Hepatocyte (in vitro differentiated cells): ENCODE measurements at regions not wholly inside any gene's neighbourhood (a gene's known extent, or its start where the extent isn't known, plus 50 kb on each side); places are given as distances from the start of the nearest gene placed in this dataset.
"Not testable (repeated sequence)": the region's sequence is repeated elsewhere in the genome, so short reads cannot be mapped to it uniquely, and the experiment has no call there.

ENCODE experiments used
- DNase-seq: peaks from one replicate; pipeline ENCODE4 v3.0.0-alpha.2; 2016; ENCODE audit warnings: low spot score
- H2AFZ ChIP-seq: fragments of 200-600 bp; sonication (generic); 2 replicates; pipeline ENCODE4 v1.6.0; 2016; ENCODE audit warnings: antibody characterized with exemption, mild to moderate bottlenecking
- H3K27ac ChIP-seq: fragments of 200-600 bp; sonication (generic); 2 replicates; pipeline ENCODE4 v1.5.1; 2016; ENCODE audit warnings: mild to moderate bottlenecking
- H3K27me3 ChIP-seq: fragments of 200-600 bp; sonication (generic); 2 replicates; pipeline ENCODE4 v1.6.1; 2016
- H3K36me3 ChIP-seq: fragments of 200-600 bp; sonication (generic); replicated peaks from 2 replicates; pipeline ENCODE4 v1.5.1; 2016; ENCODE audit warnings: low read depth; ENCODE audit not compliant: insufficient read depth
- H3K4me1 ChIP-seq: fragments of 200-600 bp; sonication (generic); 2 replicates; pipeline ENCODE4 v1.5.1; 2016; ENCODE audit warnings: mild to moderate bottlenecking, moderate library complexity; ENCODE audit not compliant: insufficient read depth
- H3K4me2 ChIP-seq: fragments of 200-600 bp; sonication (generic); 2 replicates; pipeline ENCODE4 v1.6.0; 2016
- H3K4me3 ChIP-seq: fragments of 200-600 bp; sonication (generic); 2 replicates; pipeline ENCODE4 v1.5.1; 2016; ENCODE audit warnings: mild to moderate bottlenecking
- H3K79me2 ChIP-seq: fragments of 200-600 bp; sonication (generic); 2 replicates; pipeline ENCODE4 v1.6.0; 2017; ENCODE audit warnings: mild to moderate bottlenecking
- H3K9me2 ChIP-seq: fragments of 200-600 bp; sonication (generic); replicated peaks from 2 replicates; pipeline ENCODE4 v1.6.0; 2017; ENCODE audit warnings: mild to moderate bottlenecking; ENCODE audit not compliant: insufficient read depth
- H3K9me3 ChIP-seq: fragments of 200-600 bp; sonication (generic); 2 replicates; pipeline ENCODE4 v1.5.1; 2016; ENCODE audit warnings: low read depth, mild to moderate bottlenecking
- H4K20me1 ChIP-seq: fragments of 200-600 bp; sonication (generic); 2 replicates; pipeline ENCODE4 v1.6.0; 2016; ENCODE audit warnings: mild to moderate bottlenecking; ENCODE audit not compliant: insufficient read depth, poor library complexity, severe bottlenecking
- CTCF ChIP-seq: fragments of 200-600 bp; sonication (generic); IDR thresholded peaks from 2 replicates; pipeline ENCODE4 v1.5.1; 2016; ENCODE audit warnings: antibody characterized with exemption, mild to moderate bottlenecking; ENCODE audit not compliant: poor library complexity
- EZH2 ChIP-seq: fragments of 200-600 bp; sonication (generic); IDR thresholded peaks from 2 replicates; pipeline ENCODE4 v1.6.1; 2016; ENCODE audit warnings: antibody characterized with exemption, mild to moderate bottlenecking, borderline replicate concordance
- EZH2phosphoT487 ChIP-seq: fragments of 200-600 bp; sonication (generic); IDR thresholded peaks from one replicate; pipeline ENCODE4 v1.6.1; 2018; ENCODE audit warnings: antibody characterized with exemption, mild to moderate bottlenecking, low read depth, moderate library complexity; ENCODE audit not compliant: unreplicated experiment, severe bottlenecking
- WGBS: methylation state at CpG from one replicate; pipeline ENCODE4 v1.1.6; 2016; ENCODE audit warnings: low lambda C conversion rate; ENCODE audit errors: missing lambda C conversion rate; 5-methylcytosine and 5-hydroxymethylcytosine counted together

DNA sequence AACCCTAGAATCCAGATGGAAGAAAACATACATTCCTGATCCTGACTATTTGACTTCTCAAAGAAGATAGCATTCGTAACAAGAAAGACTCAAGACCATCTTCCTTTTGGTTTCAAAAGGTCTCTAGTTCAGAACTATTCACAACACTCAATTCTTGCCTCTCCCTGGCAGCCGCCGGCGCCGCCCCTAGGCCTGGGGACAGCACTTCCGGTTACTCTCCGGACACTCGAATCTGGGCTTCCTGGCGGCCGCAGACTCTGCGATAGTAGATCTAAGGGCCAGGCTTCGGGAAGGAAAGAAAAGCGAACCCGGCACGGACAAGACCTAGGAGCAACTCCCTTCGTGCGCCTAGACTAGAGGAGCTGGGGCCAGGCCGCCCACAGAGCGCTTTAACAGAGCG is 107.8 kb upstream of the CCDC180 start:
- not testable (repeated sequence) for H3K79me2 ChIP-seq, H3K36me3 ChIP-seq, H3K9me3 ChIP-seq, DNase-seq, H4K20me1 ChIP-seq, H3K27ac ChIP-seq, H3K27me3 ChIP-seq, H2AFZ ChIP-seq, H3K9me2 ChIP-seq, H3K4me2 ChIP-seq, H3K4me1 ChIP-seq, H3K4me3 ChIP-seq
- 96% methylated on average over 20 of the region's 20 CpGs for WGBS

GRCh38 chr9:97193767-97194166 is 113.7 kb upstream of the CCDC180 start:
- not testable (repeated sequence) for H3K27me3 ChIP-seq, H3K36me3 ChIP-seq, H3K9me2 ChIP-seq, H3K4me2 ChIP-seq, H3K9me3 ChIP-seq, H3K4me1 ChIP-seq, H4K20me1 ChIP-seq, DNase-seq, H2AFZ ChIP-seq, H3K79me2 ChIP-seq, H3K4me3 ChIP-seq, H3K27ac ChIP-seq
- 97% methylated on average over 4 of the region's 4 CpGs for WGBS

DNA sequence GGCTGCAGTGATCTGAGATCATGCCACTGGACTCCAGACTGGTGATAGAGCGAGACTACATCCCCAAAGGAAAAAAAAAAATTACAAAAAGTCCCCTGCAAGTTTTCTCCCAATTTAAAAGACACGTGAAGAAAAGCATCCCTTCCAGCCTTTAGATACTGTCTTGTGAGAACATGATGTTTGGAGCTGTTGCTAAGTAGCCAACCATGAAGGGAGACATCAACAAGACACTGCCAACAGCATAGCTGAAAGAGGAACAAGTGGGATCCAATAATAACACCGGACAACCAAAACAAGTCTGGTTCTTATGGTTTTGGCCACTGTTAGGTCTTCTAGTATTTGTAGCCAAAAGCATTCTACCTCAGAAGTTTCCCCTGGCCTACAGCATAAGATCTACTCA is 118.9 kb upstream of the CCDC180 start:
- Histone ChIP-seq H3K36me3 (no peaks in the 10 kb centered on the region), H3K9me3 (no peaks in the 10 kb centered on the region), H2AFZ (no peak overlapping the region), H3K4me3 (no peak overlapping the region), H4K20me1 (no peaks in the 10 kb centered on the region), H3K79me2 (no peaks in the 10 kb centered on the region), H3K27me3 (no peaks in the 10 kb centered on the region), H3K4me1 (no peaks in the 10 kb centered on the region), H3K4me2 (no peak overlapping the region), H3K27ac (no peak overlapping the region), H3K9me2 (no peaks in the 10 kb centered on the region)
- DNase-seq = no peak
- 88% methylated on average over 3 of the region's 3 CpGs for WGBS
- TF ChIP-seq EZH2phosphoT487 = no peak
- TF ChIP-seq CTCF = no peak
- TF ChIP-seq EZH2 = no peak

DNA sequence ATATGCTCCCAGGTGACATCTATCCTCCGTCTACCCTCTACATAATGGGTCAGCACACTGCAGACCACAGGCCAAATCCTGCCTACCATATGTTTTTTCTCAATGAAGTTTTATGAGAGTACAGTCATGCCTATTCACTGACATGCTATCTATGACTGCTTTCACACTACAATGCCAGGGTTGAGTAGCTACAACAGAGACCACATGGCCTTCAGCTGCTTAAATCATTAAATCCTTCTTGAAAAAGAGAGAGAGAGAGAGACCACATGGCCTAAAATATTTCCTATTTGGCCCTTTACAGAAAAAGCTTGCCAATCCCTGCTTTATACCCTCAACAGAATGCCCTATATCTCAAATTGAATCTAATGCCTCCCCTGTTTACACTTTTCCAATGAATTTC is 119.8 kb upstream of the CCDC180 start:
- not testable (repeated sequence) for H3K27me3 ChIP-seq, H3K9me3 ChIP-seq, H3K36me3 ChIP-seq, H2AFZ ChIP-seq, H3K4me3 ChIP-seq, H3K4me2 ChIP-seq, H3K4me1 ChIP-seq, H3K9me2 ChIP-seq, H3K79me2 ChIP-seq, H3K27ac ChIP-seq, H4K20me1 ChIP-seq, DNase-seq
- WGBS = 71% methylated on average over 1 of the region's 1 CpG

DNA sequence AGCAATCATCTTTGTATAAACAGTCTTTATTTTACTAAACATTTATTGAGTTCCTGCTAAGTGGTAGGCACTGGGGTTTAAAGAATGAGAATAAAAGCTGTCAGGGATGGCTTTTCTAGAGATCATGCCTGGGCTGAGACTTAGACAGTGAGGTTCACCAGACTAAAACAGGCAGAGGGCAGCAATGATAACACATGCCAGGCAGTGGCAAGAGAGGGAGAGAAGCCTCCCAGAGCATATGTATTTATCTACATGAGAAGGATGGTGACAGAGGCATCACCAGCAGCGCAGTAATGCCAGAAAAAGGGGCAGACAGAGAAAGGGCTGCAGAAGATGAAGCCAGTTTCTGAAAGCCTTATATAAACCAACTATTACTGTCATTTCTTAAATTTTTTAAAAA is 121.0 kb upstream of the CCDC180 start:
- Histone ChIP-seq H3K4me2 (no peak overlapping the region), H3K4me1 (peaks cover 7% of the 10 kb centered on the region), H3K4me3 (no peak overlapping the region), H4K20me1 (no peaks in the 10 kb centered on the region), H3K27ac (no peak overlapping the region), H3K9me2 (no peaks in the 10 kb centered on the region), H3K36me3 (no peaks in the 10 kb centered on the region), H3K9me3 (no peaks in the 10 kb centered on the region), H3K27me3 (no peaks in the 10 kb centered on the region), H3K79me2 (no peaks in the 10 kb centered on the region), H2AFZ (no peak overlapping the region)
- no peak for DNase-seq
- WGBS = 93% methylated on average over 1 of the region's 1 CpG
- TF ChIP-seq EZH2phosphoT487 = no peak
- no peak for TF ChIP-seq EZH2
- no peak for TF ChIP-seq CTCF

DNA sequence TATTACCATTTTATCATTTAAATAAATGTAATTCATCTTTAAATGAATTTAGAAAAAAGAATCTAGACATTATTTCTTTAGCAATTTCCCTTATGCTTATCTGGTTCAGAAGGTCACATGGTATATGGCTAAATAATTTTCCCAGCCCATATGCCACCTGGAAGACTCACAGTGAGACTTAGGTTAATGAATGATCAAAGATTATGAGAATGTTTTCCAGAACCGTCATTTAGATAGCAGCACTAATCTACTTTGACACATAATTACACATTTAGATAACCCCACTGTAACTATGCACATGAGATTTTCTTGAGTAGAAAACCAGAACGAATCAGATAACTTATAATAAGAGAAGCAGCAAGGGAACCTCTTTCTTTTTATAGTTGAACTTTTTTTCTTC is 124.9 kb upstream of the CCDC180 start:
- not testable (repeated sequence) for H3K27me3 ChIP-seq, H2AFZ ChIP-seq, H3K36me3 ChIP-seq, DNase-seq, H3K9me2 ChIP-seq, H3K4me1 ChIP-seq, H3K9me3 ChIP-seq, H4K20me1 ChIP-seq, H3K4me3 ChIP-seq, H3K79me2 ChIP-seq
- 12% methylated on average over 2 of the region's 2 CpGs for WGBS
- Histone ChIP-seq H3K4me2 (peak overlapping the region; percentile 18), H3K27ac (peak overlapping the region; percentile 38)
